Skeletal muscle cell (primary cell): ENCODE measurements at regions not wholly inside any gene's neighbourhood (a gene's known extent, or its start where the extent isn't known, plus 50 kb on each side); places are given as distances from the start of the nearest gene placed in this dataset.

Experiments used
- DNase-seq: peaks from one replicate; pipeline ENCODE4 v3.0.0-alpha.2; 2010; ENCODE audit warnings: low read depth
- H3K4me3 ChIP-seq: 2 replicates; pipeline ENCODE4 v1.5.1; 2011; ENCODE audit warnings: low read depth, mild to moderate bottlenecking, control low read depth, low read length, moderate library complexity

DNA sequence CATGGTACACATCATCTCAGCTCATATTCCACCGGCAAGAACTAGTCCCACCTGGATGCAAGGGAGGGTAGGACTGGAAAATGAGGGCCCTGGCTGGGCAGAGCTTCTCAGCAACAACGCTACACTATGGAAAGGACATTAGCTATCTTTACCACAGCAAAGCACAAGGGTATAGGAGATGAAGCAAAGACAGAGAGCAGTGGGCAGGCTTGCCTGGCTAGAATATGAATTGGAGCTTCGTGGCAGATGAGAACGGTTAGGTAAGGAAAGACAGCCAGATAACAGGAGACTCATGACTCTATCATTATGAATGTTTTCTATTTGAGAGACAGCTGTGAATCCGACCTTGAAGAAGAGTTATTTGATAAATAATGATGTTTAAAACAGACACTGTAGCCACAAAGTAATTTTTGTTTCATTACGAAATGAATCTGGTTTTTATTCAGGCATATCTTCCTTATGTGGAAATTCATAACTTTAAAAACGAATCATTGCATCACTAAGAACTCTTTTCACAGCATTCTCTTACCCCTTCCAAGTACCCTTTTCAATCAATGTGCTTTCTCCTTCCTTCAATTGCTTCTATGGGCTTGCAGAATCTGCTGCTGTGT is 59.1 kb upstream of the PCED1B start:
- no peak overlapping the region for H3K4me3 ChIP-seq
- no peak for DNase-seq

DNA sequence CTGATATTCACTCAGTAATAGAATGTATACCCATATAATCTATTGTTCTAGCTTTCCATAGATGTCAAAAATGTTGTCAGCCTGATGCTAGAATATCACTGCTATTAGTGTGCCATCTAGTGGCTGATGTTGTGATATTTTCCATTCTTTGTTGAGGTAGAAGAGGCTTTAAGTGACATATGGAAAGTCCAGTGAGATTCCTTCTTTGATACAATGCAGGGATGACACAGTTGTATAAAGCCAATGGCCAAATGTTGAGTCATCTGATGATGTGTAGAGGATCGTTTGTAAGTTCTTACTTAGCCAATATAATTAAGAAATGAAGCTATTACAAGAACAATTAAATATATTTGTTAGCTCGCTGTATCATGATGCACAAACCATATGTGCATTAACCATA is 58.1 kb upstream of the PCED1B start:
- peak; percentile 67 for DNase-seq
- no peak overlapping the region for H3K4me3 ChIP-seq

DNA sequence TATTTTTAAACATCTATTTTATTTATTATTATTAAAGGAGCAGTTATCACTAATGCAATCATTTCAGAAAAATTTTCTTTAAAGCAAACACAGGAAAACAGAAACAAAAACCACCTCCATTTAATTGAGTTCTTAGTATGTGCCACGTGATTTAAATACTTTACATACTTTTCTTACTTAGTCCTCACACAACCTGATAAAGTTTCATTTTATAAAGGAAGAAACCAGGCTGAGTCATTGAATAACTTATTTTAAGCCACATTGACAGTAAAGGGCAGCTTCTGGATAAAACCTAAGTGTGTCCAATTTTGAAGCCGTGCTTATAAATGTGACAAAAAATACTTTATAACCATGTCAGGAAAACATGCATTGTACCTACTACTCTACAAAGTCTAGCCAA is 57.1 kb upstream of the PCED1B start:
- H3K4me3 ChIP-seq = no peak overlapping the region
- no peak for DNase-seq

DNA sequence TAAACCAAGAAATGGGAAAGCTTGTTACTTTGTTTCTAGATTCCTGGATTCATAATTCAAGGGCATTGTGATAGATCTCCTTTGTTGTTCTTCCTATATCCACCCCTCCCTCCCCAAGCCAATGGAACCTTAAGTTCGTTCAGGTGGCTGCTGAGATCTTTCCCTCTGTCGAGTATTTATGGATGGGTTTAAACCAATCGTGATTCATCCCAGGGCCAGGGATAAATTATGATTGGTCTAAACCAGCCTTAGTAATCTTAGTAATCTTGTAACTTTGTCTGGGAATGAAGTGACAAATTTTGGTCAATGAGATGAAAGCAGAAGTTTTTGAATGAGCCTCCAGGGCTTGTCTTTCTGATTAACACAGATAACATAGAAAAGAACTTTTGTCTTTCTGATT is 56.1 kb upstream of the PCED1B start:
- H3K4me3 ChIP-seq = no peak overlapping the region
- DNase-seq = no peak

DNA sequence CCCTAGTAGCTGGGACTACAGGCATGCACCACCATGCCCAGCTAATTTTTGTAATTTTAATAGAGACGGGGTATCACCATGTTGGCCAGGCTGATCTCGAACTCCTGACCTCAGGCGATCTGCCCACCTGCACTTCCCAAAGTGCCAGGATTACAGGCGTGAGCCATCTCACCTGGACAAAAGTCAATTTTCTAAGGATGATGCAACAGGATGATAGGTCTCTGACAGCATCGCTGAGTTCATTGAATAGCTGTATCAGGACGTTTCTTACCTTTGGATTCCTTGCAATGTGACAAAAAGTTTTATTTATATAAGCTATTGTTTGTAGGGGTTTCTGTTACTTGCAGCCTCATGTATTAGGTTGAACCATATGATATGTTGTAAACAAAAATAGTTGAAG is 55.5 kb upstream of the PCED1B start:
- no peak for DNase-seq
- H3K4me3 ChIP-seq = no peak overlapping the region

DNA sequence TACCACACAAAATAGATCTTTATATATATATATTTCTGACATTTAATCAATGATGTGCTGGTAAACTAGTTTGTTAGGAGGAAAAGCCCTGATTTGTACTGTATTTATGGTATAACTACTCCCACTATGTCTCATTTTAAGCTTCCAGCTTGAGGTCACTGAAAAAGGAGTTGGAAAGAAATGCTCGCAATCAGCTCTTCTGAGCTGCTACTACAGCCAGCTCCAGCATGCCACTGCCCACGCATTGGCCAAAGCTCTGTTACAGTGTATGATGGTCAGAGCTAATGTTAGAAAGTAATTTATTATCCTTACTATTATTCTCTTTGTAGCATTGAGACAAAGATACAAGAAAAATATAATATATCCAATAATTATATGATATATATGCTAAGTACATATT is 55.0 kb upstream of the PCED1B start:
- DNase-seq = no peak
- no peak overlapping the region for H3K4me3 ChIP-seq

DNA sequence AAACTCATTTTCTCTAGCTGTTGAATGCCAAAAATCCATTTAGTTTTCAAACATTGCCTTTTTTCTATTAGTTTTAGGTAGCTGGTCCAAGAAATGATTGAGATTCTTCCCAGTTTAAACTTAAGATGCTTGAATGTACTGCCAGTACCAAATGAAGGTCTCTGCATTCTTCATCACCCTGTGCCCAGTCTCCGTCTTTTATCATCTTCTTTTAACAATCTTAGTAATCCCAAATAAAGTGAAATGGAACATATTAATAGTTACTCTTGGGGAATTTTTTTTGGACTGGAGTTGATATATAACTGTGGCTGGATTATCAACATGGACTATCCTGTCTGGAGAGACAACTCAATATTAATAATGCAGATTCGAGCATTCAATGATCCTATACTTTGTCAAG is 54.1 kb upstream of the PCED1B start:
- no peak for DNase-seq
- H3K4me3 ChIP-seq = no peak overlapping the region

DNA sequence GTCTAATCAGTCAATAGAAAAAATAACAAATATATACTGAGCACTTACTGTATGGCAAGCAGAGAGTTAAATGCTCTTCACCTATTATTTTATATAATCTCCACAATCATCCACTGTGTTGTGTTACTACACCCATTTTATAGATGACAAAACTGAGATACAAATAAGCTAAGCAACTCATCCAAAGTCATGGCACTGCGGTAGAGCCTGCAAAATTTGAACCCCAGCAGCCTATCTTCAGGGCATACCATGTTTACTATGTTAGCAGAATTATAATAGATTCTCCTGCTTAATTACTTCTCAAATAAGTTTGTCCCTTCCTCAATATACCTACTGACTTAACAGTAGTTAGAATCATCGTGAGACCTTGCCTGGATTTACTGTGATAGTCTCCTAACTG is 53.6 kb upstream of the PCED1B start:
- H3K4me3 ChIP-seq = no peak overlapping the region
- no peak for DNase-seq

DNA sequence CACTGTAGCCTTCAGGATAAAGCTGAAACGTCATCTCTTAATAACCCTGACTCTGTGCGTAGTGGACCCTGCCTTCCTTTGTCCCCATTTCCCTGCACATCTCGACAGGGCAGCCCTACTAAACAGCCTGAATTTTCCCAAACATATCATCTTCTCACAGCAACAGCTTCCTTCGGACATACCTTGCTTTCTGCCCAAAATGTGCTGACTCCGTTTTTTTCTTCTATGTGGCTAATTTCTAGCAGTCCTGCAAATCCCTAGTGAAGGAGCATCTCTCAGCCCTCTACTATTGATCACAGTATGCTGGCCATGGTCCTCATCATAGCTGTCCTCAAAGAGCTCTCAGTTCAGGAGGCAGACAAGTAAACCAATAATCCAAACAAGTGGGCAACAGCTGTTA is 53.1 kb upstream of the PCED1B start:
- H3K4me3 ChIP-seq = no peak overlapping the region
- DNase-seq = no peak
